Osteocyte (in vitro differentiated cells): ENCODE measurements at regions not wholly inside any gene's neighbourhood (a gene's known extent, or its start where the extent isn't known, plus 50 kb on each side); places are given as distances from the start of the nearest gene placed in this dataset.

Source experiments
- DNase-seq: peaks from one replicate; pipeline ENCODE4 v3.0.0; 2021; ENCODE audit warnings: mixed read lengths; ENCODE audit not compliant: unreplicated experiment; ENCODE audit errors: extremely low spot score
- H3K27ac Mint-ChIP-seq: one replicate; pipeline ENCODE4 v1.8.0; 2021; ENCODE audit warnings: mild to moderate bottlenecking, mixed read lengths; ENCODE audit not compliant: unreplicated experiment
- H3K27me3 Mint-ChIP-seq: one replicate; pipeline ENCODE4 v1.8.0; 2021; ENCODE audit warnings: mixed read lengths; ENCODE audit not compliant: unreplicated experiment
- H3K36me3 Mint-ChIP-seq: one replicate; pipeline ENCODE4 v1.8.0; 2021; ENCODE audit warnings: mixed read lengths; ENCODE audit not compliant: unreplicated experiment
- H3K4me1 Mint-ChIP-seq: one replicate; pipeline ENCODE4 v1.8.0; 2021; ENCODE audit warnings: mixed read lengths; ENCODE audit not compliant: unreplicated experiment
- H3K4me3 Mint-ChIP-seq: one replicate; pipeline ENCODE4 v1.8.0; 2021; ENCODE audit warnings: mild to moderate bottlenecking, moderate library complexity, mixed read lengths; ENCODE audit not compliant: unreplicated experiment
- H3K9me3 Mint-ChIP-seq: one replicate; pipeline ENCODE4 v1.8.0; 2021; ENCODE audit warnings: mixed read lengths; ENCODE audit not compliant: unreplicated experiment
- CTCF ChIP-seq: fragments of 200-600 bp; sonication (generic); IDR thresholded peaks from 2 replicates; pipeline ENCODE4 v1.5.0; 2021; ENCODE audit warnings: antibody characterized with exemption, mild to moderate bottlenecking, moderate library complexity

GRCh38 chr6:27839626-27840475, 72.3 kb downstream of the OR2B2 start:
- no peak overlapping the region for H3K4me3 Mint-ChIP-seq
- H3K36me3 Mint-ChIP-seq, result no peaks in the 10 kb centered on the region
- no peak for TF ChIP-seq CTCF
- no peak for DNase-seq
- no peaks in the 10 kb centered on the region for H3K9me3 Mint-ChIP-seq
- H3K4me1 Mint-ChIP-seq, result peaks cover 22% of the 10 kb centered on the region
- no peak overlapping the region for H3K27ac Mint-ChIP-seq
- no peaks in the 10 kb centered on the region for H3K27me3 Mint-ChIP-seq

- peaks cover 22% of the 10 kb centered on the region for H3K4me1 Mint-ChIP-seq
- no peak for DNase-seq
- H3K4me3 Mint-ChIP-seq, result no peak overlapping the region
- no peaks in the 10 kb centered on the region for H3K27me3 Mint-ChIP-seq
- H3K27ac Mint-ChIP-seq, result no peak overlapping the region
- TF ChIP-seq CTCF, result no peak
- no peaks in the 10 kb centered on the region for H3K9me3 Mint-ChIP-seq
- H3K36me3 Mint-ChIP-seq, result peaks cover 3% of the 10 kb centered on the region
These were observed 73.1 kb downstream of the OR2B2 start for GRCh38 chr6:27838945-27839625.

- Mint-ChIP-seq H3K9me3 (no peaks in the 10 kb centered on the region), H3K27me3 (no peaks in the 10 kb centered on the region), H3K36me3 (peaks cover 7% of the 10 kb centered on the region), H3K27ac (no peak overlapping the region), H3K4me3 (no peak overlapping the region), H3K4me1 (peaks cover 24% of the 10 kb centered on the region)
- peak; percentile 92 for DNase-seq
- no peak for TF ChIP-seq CTCF
These were observed 73.9 kb downstream of the OR2B2 start for GRCh38 chr6:27838058-27838944.

- H3K4me3 Mint-ChIP-seq, result no peak overlapping the region
- TF ChIP-seq CTCF, result no peak
- no peaks in the 10 kb centered on the region for H3K27me3 Mint-ChIP-seq
- peaks cover 7% of the 10 kb centered on the region for H3K36me3 Mint-ChIP-seq
- H3K9me3 Mint-ChIP-seq, result no peaks in the 10 kb centered on the region
- H3K27ac Mint-ChIP-seq, result no peak overlapping the region
- DNase-seq, result no peak
- H3K4me1 Mint-ChIP-seq, result peaks cover 24% of the 10 kb centered on the region
These were observed 74.6 kb downstream of the OR2B2 start for GRCh38 chr6:27837625-27838057.
